ENCODE measurements at regions not wholly inside any gene's neighbourhood (a gene's known extent, or its start where the extent isn't known, plus 50 kb on each side); places are given as distances from the start of the nearest gene placed in this dataset.

- H3K36me3 ChIP-seq: no peaks in the 10 kb centered on the region
- H3K27me3 ChIP-seq: no peaks in the 10 kb centered on the region
- H3K4me1 ChIP-seq (ENCODE audit: low read depth): no peaks in the 10 kb centered on the region
- no peak overlapping the region for H3K27ac ChIP-seq
- no peaks in the 10 kb centered on the region for H3K9me3 ChIP-seq (ENCODE audit: low read depth)
- no peak for DNase-seq (ENCODE audit: low read depth in 1 of 2, low spot score in 1 of 2)
- no peak overlapping the region for H3K4me3 ChIP-seq
- TF ChIP-seq CTCF (IDR thresholded peaks at IDR 0.05; ENCODE audit: low read depth, low read length): no peak
Measured at GRCh38 chr5:86115164-86115563, 502.6 kb upstream of the COX7C start.

DNA sequence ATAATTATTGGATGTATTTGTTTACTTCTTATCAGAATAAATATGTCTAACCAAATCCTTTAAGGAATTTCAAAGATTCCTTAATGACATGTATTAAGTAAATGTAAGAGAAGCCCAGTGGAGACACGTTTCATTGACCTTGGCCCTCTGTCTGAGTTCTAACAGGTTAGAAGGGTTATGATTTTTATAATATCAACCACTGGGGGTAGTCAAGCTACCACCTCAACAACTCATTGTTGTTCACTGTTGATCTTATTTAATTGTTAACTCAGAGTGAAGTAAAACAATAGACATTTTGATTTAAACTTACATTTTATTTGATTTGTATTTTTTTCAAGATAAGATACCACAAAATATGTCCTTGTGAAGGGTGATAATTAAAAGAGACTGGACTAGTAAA is 499.2 kb upstream of the COX7C start:
- no peaks in the 10 kb centered on the region for H3K4me1 ChIP-seq (ENCODE audit: low read depth)
- H3K36me3 ChIP-seq: no peaks in the 10 kb centered on the region
- no peak overlapping the region for H3K4me3 ChIP-seq
- no peak for DNase-seq (ENCODE audit: low read depth in 1 of 2, low spot score in 1 of 2)
- H3K27ac ChIP-seq: no peak overlapping the region
- H3K27me3 ChIP-seq: no peaks in the 10 kb centered on the region
- no peaks in the 10 kb centered on the region for H3K9me3 ChIP-seq (ENCODE audit: low read depth)
- TF ChIP-seq CTCF (IDR thresholded peaks at IDR 0.05; ENCODE audit: low read depth, low read length): no peak

- Histone ChIP-seq H3K9me3 (ENCODE audit: low read depth) (no peaks in the 10 kb centered on the region), H3K4me3 (no peak overlapping the region), H3K36me3 (no peaks in the 10 kb centered on the region), H3K27ac (no peak overlapping the region), H3K27me3 (no peaks in the 10 kb centered on the region), H3K4me1 (ENCODE audit: low read depth) (no peaks in the 10 kb centered on the region)
- TF ChIP-seq CTCF (IDR thresholded peaks at IDR 0.05; ENCODE audit: low read depth, low read length): no peak
- DNase-seq (ENCODE audit: low read depth in 1 of 2, low spot score in 1 of 2): no peak
Measured at GRCh38 chr5:86124333-86124732, 493.4 kb upstream of the COX7C start.

DNA sequence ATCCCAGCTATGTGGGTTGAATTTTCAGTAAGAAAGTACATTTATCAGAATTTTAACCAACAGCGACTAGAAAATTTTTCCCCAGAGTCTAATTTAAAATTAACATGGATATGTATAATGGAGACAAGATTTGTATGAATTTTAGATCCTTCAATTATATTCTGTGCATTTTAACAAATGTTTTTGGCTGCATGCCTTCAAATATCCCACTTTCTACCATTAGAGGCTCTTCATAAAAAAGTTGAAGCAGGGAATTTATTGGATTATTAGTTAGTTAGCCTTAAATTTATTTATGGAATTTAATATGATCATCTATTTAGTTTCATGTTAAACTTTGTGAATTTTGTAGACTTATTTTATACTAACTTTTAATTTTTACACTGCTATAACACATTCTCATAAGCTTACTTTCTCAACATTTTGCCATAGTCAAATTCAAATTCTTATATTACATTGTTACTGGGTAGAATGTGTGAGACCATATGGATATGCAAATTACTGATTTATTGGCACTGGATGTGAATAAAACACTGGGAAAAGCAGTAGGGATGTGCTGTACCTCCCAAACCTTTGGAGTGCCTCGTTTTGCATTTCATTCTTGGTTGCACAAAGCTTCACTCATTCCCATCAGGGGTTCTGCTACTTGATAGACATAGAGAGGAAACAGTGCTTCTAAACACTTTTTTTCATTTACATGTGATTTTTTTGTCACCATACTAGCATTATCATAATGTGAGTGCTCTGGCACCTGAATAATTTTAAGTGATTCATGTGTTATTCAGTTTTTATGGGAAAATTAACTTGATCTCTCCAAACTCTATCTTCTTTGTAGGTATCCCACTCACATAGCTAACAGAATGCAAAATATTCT is 491.8 kb upstream of the COX7C start:
- Histone ChIP-seq H3K9me3 (ENCODE audit: low read depth) (no peaks in the 10 kb centered on the region), H3K27me3 (no peaks in the 10 kb centered on the region), H3K4me3 (no peak overlapping the region), H3K27ac (no peak overlapping the region), H3K36me3 (no peaks in the 10 kb centered on the region), H3K4me1 (ENCODE audit: low read depth) (no peaks in the 10 kb centered on the region)
- no peak for DNase-seq (ENCODE audit: low read depth in 1 of 2, low spot score in 1 of 2)
- no peak for TF ChIP-seq CTCF (IDR thresholded peaks at IDR 0.05; ENCODE audit: low read depth, low read length)

- H3K4me1 ChIP-seq (ENCODE audit: low read depth): no peaks in the 10 kb centered on the region
- no peaks in the 10 kb centered on the region for H3K27me3 ChIP-seq
- no peaks in the 10 kb centered on the region for H3K9me3 ChIP-seq (ENCODE audit: low read depth)
- no peak for DNase-seq (ENCODE audit: low read depth in 1 of 2, low spot score in 1 of 2)
- no peak overlapping the region for H3K4me3 ChIP-seq
- TF ChIP-seq CTCF (IDR thresholded peaks at IDR 0.05; ENCODE audit: low read depth, low read length): no peak
- no peak overlapping the region for H3K27ac ChIP-seq
- H3K36me3 ChIP-seq: no peaks in the 10 kb centered on the region
Measured at GRCh38 chr5:86127696-86128095, 490.0 kb upstream of the COX7C start.

Measured in cardiac muscle cell (in vitro differentiated cells and primary cell).